ENCODE measurements at regions not wholly inside any gene's neighbourhood (a gene's known extent, or its start where the extent isn't known, plus 50 kb on each side); places are given as distances from the start of the nearest gene placed in this dataset.

DNA sequence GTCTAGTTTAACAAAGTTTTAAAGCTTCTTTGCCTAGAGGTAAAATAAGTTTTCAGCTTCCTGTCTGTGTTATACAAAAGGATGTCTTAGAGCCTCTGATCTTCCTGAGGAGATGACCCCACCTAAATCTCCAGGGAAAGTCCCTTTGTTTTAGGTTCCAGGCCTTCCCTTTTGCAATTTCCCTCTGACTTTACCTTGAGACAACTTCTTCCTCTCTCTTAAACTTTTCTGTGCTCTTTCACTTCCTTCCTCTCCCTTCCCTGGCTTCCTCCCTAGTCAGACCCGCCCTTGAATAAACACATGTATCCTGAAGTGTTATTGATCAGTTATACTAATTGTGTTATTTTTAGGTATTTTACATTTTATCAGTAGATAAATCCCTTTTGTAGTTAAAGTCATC lies 134.8 kb downstream of the DYRK2 start:
- TF ChIP-seq TAF1 (IDR thresholded peaks at IDR 0.05; ENCODE audit: borderline replicate concordance, insufficient read depth, low read length): no peak
- TF ChIP-seq FOXP2 (optimal IDR thresholded peaks at IDR 0.05; ENCODE audit: borderline replicate concordance, extremely low read depth, extremely low read length, insufficient read depth): no peak
- TF ChIP-seq, protein P1, sequence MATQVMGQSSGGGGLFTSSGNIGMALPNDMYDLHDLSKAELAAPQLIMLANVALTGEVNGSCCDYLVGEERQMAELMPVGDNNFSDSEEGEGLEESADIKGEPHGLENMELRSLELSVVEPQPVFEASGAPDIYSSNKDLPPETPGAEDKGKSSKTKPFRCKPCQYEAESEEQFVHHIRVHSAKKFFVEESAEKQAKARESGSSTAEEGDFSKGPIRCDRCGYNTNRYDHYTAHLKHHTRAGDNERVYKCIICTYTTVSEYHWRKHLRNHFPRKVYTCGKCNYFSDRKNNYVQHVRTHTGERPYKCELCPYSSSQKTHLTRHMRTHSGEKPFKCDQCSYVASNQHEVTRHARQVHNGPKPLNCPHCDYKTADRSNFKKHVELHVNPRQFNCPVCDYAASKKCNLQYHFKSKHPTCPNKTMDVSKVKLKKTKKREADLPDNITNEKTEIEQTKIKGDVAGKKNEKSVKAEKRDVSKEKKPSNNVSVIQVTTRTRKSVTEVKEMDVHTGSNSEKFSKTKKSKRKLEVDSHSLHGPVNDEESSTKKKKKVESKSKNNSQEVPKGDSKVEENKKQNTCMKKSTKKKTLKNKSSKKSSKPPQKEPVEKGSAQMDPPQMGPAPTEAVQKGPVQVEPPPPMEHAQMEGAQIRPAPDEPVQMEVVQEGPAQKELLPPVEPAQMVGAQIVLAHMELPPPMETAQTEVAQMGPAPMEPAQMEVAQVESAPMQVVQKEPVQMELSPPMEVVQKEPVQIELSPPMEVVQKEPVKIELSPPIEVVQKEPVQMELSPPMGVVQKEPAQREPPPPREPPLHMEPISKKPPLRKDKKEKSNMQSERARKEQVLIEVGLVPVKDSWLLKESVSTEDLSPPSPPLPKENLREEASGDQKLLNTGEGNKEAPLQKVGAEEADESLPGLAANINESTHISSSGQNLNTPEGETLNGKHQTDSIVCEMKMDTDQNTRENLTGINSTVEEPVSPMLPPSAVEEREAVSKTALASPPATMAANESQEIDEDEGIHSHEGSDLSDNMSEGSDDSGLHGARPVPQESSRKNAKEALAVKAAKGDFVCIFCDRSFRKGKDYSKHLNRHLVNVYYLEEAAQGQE (IDR thresholded peaks at IDR 0.05; ENCODE audit: insufficient read depth in 1 of 2, low read depth in 2 of 2, low read length in 2 of 2): no peak
- no peak for TF ChIP-seq POLR2AphosphoS5 (IDR thresholded peaks at IDR 0.05; ENCODE audit: low read depth, low read length)
- TF ChIP-seq SIN3A (IDR thresholded peaks at IDR 0.05; ENCODE audit: borderline replicate concordance, insufficient read depth, low read length): no peak

DNA sequence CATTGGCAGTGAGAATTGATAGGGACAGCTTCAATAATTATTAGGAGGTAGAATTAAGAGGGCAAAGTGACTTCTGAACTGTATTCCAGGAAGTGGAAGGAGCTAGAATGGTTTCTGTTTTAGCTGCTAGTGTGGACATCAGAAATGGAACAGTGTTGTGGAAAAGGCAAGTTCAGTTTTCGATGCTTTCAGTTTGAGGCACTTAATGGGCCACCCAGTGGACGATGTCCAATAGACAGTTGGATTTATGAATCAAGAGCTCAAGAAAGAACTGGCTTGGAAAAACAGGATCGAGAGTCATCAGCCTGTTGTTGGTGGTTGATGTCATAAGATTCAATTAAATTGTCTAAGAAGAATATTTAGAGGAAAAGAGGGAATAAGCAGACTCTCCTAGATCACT lies 136.3 kb downstream of the DYRK2 start:
- TF ChIP-seq, protein P1 (IDR thresholded peaks at IDR 0.05; ENCODE audit: insufficient read depth in 1 of 2, low read depth in 2 of 2, low read length in 2 of 2): no peak
- TF ChIP-seq TAF1 (IDR thresholded peaks at IDR 0.05; ENCODE audit: borderline replicate concordance, insufficient read depth, low read length): no peak
- TF ChIP-seq FOXP2 (optimal IDR thresholded peaks at IDR 0.05; ENCODE audit: borderline replicate concordance, extremely low read depth, extremely low read length, insufficient read depth): no peak
- TF ChIP-seq POLR2AphosphoS5 (IDR thresholded peaks at IDR 0.05; ENCODE audit: low read depth, low read length): no peak
- no peak for TF ChIP-seq SIN3A (IDR thresholded peaks at IDR 0.05; ENCODE audit: borderline replicate concordance, insufficient read depth, low read length)

- no peak for TF ChIP-seq FOXP2 (optimal IDR thresholded peaks at IDR 0.05; ENCODE audit: borderline replicate concordance, extremely low read depth, extremely low read length, insufficient read depth)
These were observed 137.5 kb downstream of the DYRK2 start for GRCh38 chr12:67786086-67786485.

DNA sequence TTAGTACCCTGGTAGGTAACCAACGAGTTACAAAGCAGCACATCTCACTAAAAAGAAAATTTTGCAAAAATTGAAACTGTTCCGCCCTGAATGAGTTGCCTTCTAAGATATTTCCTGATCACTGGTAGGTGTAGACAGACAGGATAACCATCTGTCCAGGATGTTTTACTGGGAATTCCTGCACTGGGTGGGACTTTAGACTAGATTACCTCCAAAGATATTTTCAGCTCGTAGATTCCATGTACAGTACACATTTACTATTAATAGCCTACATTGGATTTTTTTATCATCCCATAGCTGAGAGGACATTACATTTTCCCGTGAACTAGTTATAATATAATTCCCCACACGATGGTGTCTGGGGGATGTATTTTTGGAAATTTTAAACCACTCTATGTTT lies 139.6 kb downstream of the DYRK2 start:
- TF ChIP-seq, protein P1 (IDR thresholded peaks at IDR 0.05; ENCODE audit: insufficient read depth in 1 of 2, low read depth in 2 of 2, low read length in 2 of 2): no peak
- TF ChIP-seq TAF1 (IDR thresholded peaks at IDR 0.05; ENCODE audit: borderline replicate concordance, insufficient read depth, low read length) (no peak), POLR2AphosphoS5 (IDR thresholded peaks at IDR 0.05; ENCODE audit: low read depth, low read length) (no peak), SIN3A (IDR thresholded peaks at IDR 0.05; ENCODE audit: borderline replicate concordance, insufficient read depth, low read length) (no peak), FOXP2 (optimal IDR thresholded peaks at IDR 0.05; ENCODE audit: borderline replicate concordance, extremely low read depth, extremely low read length, insufficient read depth) (no peak)

GRCh38 chr12:67789266-67789665 lies 140.7 kb downstream of the DYRK2 start:
- TF ChIP-seq, protein P1 (IDR thresholded peaks at IDR 0.05; ENCODE audit: insufficient read depth in 1 of 2, low read depth in 2 of 2, low read length in 2 of 2): no peak
- no peak for TF ChIP-seq POLR2AphosphoS5 (IDR thresholded peaks at IDR 0.05; ENCODE audit: low read depth, low read length)
- TF ChIP-seq FOXP2 (optimal IDR thresholded peaks at IDR 0.05; ENCODE audit: borderline replicate concordance, extremely low read depth, extremely low read length, insufficient read depth): no peak
- TF ChIP-seq TAF1 (IDR thresholded peaks at IDR 0.05; ENCODE audit: borderline replicate concordance, insufficient read depth, low read length): no peak
- TF ChIP-seq SIN3A (IDR thresholded peaks at IDR 0.05; ENCODE audit: borderline replicate concordance, insufficient read depth, low read length): no peak
